PC-3 (cell line): ENCODE measurements at regions not wholly inside any gene's neighbourhood (a gene's known extent, or its start where the extent isn't known, plus 50 kb on each side); places are given as distances from the start of the nearest gene placed in this dataset.

Experiments used
- ATAC-seq: fragments of 200-7000 bp; cut with Tn5 transposase; 2 replicates; pipeline ENCODE4 v1.9.1; 2020; ENCODE audit warnings: mild to moderate bottlenecking, moderate library complexity
- BruUV-seq: library from RNA; stranded (reverse); fragments of 400-500 nt; replicated peaks from 2 replicates; lab custom pipeline; 2021; lab: Mats Ljungman, UMichigan
- CTCF ChIA-PET: fragments of 300-600 bp; sonication (Branson Sonifier 250); formaldehyde crosslinking; loops from one replicate; lab custom pipeline; 2022; ENCODE audit warnings: antibody characterized with exemption; lab: Charles Lee
- POLR2A ChIA-PET: fragments of 300-600 bp; sonication (Branson Sonifier 250); formaldehyde crosslinking; loops from one replicate; lab custom pipeline; 2022; ENCODE audit warnings: antibody characterized with exemption; ENCODE audit not compliant: unreplicated experiment; lab: Charles Lee
- DNase-seq: peaks from one replicate; pipeline ENCODE4 v3.0.0-alpha.2; 2015
- H2AFZ ChIP-seq: fragments of 300-600 bp; sonication (generic); 2 replicates; pipeline ENCODE4 v1.6.0; 2016; ENCODE audit warnings: antibody characterized with exemption, low read length
- H3F3A ChIP-seq: fragments of 300-600 bp; sonication (generic); one replicate; pipeline ENCODE4 v1.6.0; 2017; ENCODE audit warnings: antibody characterized with exemption, low read length, control low read depth, mild to moderate bottlenecking; ENCODE audit not compliant: unreplicated experiment
- H3K27ac ChIP-seq: fragments of 300-600 bp; sonication (generic); 2 replicates; pipeline ENCODE4 v1.5.1; 2016; ENCODE audit warnings: mild to moderate bottlenecking, low read length
- H3K27me3 ChIP-seq: fragments of 300-600 bp; sonication (generic); 2 replicates; pipeline ENCODE4 v1.6.1; 2016; ENCODE audit warnings: low read length, mixed read lengths
- H3K36me3 ChIP-seq: fragments of 300-600 bp; sonication (generic); 2 replicates; pipeline ENCODE4 v1.6.1; 2016; ENCODE audit warnings: low read depth, mixed run types, low read length, mixed read lengths
- H3K4me1 ChIP-seq: fragments of 300-600 bp; sonication (generic); 2 replicates; pipeline ENCODE4 v1.5.1; 2016; ENCODE audit warnings: low read length; ENCODE audit not compliant: insufficient read depth
- H3K4me2 ChIP-seq: fragments of 300-600 bp; sonication (generic); 2 replicates; pipeline ENCODE4 v1.6.0; 2016; ENCODE audit warnings: low read length
- H3K4me3 ChIP-seq: fragments of 300-600 bp; sonication (generic); 2 replicates; pipeline ENCODE4 v1.5.1; 2016; ENCODE audit warnings: mild to moderate bottlenecking, low read length, mixed read lengths
- H3K79me2 ChIP-seq: fragments of 300-600 bp; sonication (generic); 2 replicates; pipeline ENCODE4 v1.6.1; 2017; ENCODE audit warnings: low read length, mixed read lengths
- H3K9ac ChIP-seq: fragments of 300-600 bp; sonication (generic); 2 replicates; pipeline ENCODE4 v1.6.0; 2016; ENCODE audit warnings: mild to moderate bottlenecking, low read length
- H3K9me2 ChIP-seq: fragments of 300-600 bp; sonication (generic); replicated peaks from 2 replicates; pipeline ENCODE4 v1.6.1; 2016; ENCODE audit warnings: mixed run types, low read length, mixed read lengths
- H3K9me3 ChIP-seq: fragments of 300-600 bp; sonication (generic); 2 replicates; pipeline ENCODE4 v1.6.1; 2016; ENCODE audit warnings: low read length, mixed read lengths
- H4K20me1 ChIP-seq: fragments of 300-600 bp; sonication (generic); 2 replicates; pipeline ENCODE4 v1.6.1; 2016; ENCODE audit warnings: low read length, mixed read lengths
- CTCF ChIP-seq: fragments of 300-600 bp; sonication (generic); conservative IDR thresholded peaks from 2 replicates; pipeline ENCODE4 v1.5.1; 2017; ENCODE audit warnings: antibody characterized with exemption, low read depth, mild to moderate bottlenecking, low read length
- EZH2 ChIP-seq: fragments of 300-600 bp; sonication (generic); IDR thresholded peaks from one replicate; pipeline ENCODE4 v1.6.1; 2017; ENCODE audit warnings: antibody characterized with exemption, mild to moderate bottlenecking, low read length; ENCODE audit not compliant: unreplicated experiment
- EZH2phosphoT487 ChIP-seq: fragments of 300-600 bp; sonication (generic); IDR thresholded peaks from 2 replicates; pipeline ENCODE4 v1.6.1; 2018; ENCODE audit warnings: mild to moderate bottlenecking, antibody characterized with exemption, low read length, borderline replicate concordance
- intact Hi-C: fragments of 100-400 bp; cut with micrococcal nuclease; formaldehyde crosslinking; loops from 2 replicates; pipeline ENCODE4 v1.9.0; 2023

GRCh38 chr18:43893001-43893637 is 615.8 kb upstream of the SYT4 start:
- no TSS peak for BruUV-seq
- Histone ChIP-seq H3K36me3 (no peaks in the 10 kb centered on the region), H4K20me1 (no peaks in the 10 kb centered on the region), H3K4me3 (no peak overlapping the region), H3F3A (no peaks in the 10 kb centered on the region), H3K9me3 (no peaks in the 10 kb centered on the region), H2AFZ (no peak overlapping the region), H3K27ac (no peak overlapping the region), H3K9ac (no peak overlapping the region), H3K4me1 (peaks cover 5% of the 10 kb centered on the region), H3K79me2 (no peaks in the 10 kb centered on the region), H3K9me2 (no peaks in the 10 kb centered on the region), H3K4me2 (no peak overlapping the region), H3K27me3 (no peaks in the 10 kb centered on the region)
- ChIA-PET CTCF (no interaction called here), POLR2A (no interaction called here)
- ATAC-seq (peak; percentile 100), DNase-seq (peak; percentile 69)
- intact Hi-C loops, result no loop called here
- TF ChIP-seq CTCF (no peak), EZH2 (no peak), EZH2phosphoT487 (no peak)

DNA sequence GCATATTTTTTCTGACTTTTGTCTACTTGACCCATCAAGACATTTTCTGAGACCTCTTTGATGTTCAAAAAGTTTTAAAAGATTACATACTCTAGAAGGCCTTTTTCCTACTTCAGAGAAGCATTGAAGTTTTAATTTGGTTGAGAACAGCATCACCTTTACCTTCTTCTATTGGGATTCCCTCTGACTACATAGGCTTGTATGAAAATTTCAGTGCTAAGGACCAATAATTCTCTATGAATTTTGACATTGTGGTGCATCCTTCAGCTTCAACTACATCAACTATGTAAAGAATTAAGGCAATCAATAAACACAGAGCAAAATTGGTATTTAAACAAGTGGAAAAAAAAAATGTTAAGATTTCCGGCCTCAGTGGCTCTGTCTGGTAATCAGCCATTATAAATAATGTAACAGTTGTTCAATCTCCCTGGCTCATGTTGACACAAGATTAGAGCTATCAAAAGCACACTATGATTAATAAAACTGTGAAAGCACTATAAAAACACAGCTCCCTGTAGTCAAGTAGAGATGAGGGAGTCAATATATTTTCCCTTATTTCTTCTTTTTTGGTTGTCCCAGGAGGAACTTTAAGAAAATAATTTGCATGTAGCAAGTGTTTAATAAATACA is 627.0 kb upstream of the SYT4 start:
- no peak overlapping the region for H3K9ac ChIP-seq
- no peaks in the 10 kb centered on the region for H3K27me3 ChIP-seq
- H3K9me2 ChIP-seq, result no peaks in the 10 kb centered on the region
- no peaks in the 10 kb centered on the region for H3K36me3 ChIP-seq
- no peaks in the 10 kb centered on the region for H3K9me3 ChIP-seq
- ChIA-PET POLR2A (no interaction called here), CTCF (no interaction called here)
- intact Hi-C loops, result no loop called here
- no peaks in the 10 kb centered on the region for H4K20me1 ChIP-seq
- H3F3A ChIP-seq, result no peaks in the 10 kb centered on the region
- no peaks in the 10 kb centered on the region for H3K4me1 ChIP-seq
- no peak overlapping the region for H3K4me3 ChIP-seq
- H2AFZ ChIP-seq, result no peak overlapping the region
- ATAC-seq (no peak), DNase-seq (no peak)
- no TSS peak for BruUV-seq
- no peak overlapping the region for H3K27ac ChIP-seq
- TF ChIP-seq CTCF (no peak), EZH2phosphoT487 (no peak), EZH2 (no peak)
- H3K79me2 ChIP-seq, result no peaks in the 10 kb centered on the region
- no peak overlapping the region for H3K4me2 ChIP-seq

GRCh38 chr18:43914018-43914417 is 636.7 kb upstream of the SYT4 start:
- Histone ChIP-seq H3K4me2 (no peak overlapping the region), H3F3A (no peaks in the 10 kb centered on the region), H3K9me2 (no peaks in the 10 kb centered on the region), H3K27ac (no peak overlapping the region), H3K79me2 (no peaks in the 10 kb centered on the region), H2AFZ (no peak overlapping the region), H3K9me3 (no peaks in the 10 kb centered on the region), H4K20me1 (no peaks in the 10 kb centered on the region), H3K9ac (no peak overlapping the region), H3K4me1 (no peaks in the 10 kb centered on the region), H3K27me3 (no peaks in the 10 kb centered on the region), H3K4me3 (no peak overlapping the region), H3K36me3 (no peaks in the 10 kb centered on the region)
- DNase-seq, result no peak
- ATAC-seq, result no peak
- BruUV-seq, result no TSS peak
- POLR2A ChIA-PET, result no interaction called here
- no peak for TF ChIP-seq EZH2phosphoT487
- no peak for TF ChIP-seq CTCF
- no peak for TF ChIP-seq EZH2
- CTCF ChIA-PET, result no interaction called here
- intact Hi-C loops, result no loop called here
